Pancreas (tissue), 10 donors: ENCODE measurements at regions not wholly inside any gene's neighbourhood (a gene's known extent, or its start where the extent isn't known, plus 50 kb on each side); places are given as distances from the start of the nearest gene placed in this dataset.

Experiments
- ATAC-seq, 4 donors: fragments of 200-7000 bp; cut with Tn5 transposase; one replicate each; pipeline versions ENCODE4 v1.8.0 to v1.9.1; 2020; ENCODE audit warnings: mild to moderate bottlenecking in 4 of 4, moderate library complexity in 4 of 4
- DNase-seq, 6 donors: peaks; one replicate each; pipeline ENCODE4 v3.0.0-alpha.2; 2020
- FAIRE-seq: peaks from 2 replicates; lab custom pipeline; 2012; peaks lifted over from hg19 to GRCh38; lab: Jason Lieb, UNC
- H3K27ac ChIP-seq, 4 donors: fragments of 200-600 bp; sonication (generic); 1 replicate in 3 of 4; 2 replicates in 1 of 4; pipeline versions ENCODE4 v1.5.0 to v1.8.0; 2020
- H3K27me3 ChIP-seq, 4 donors: fragments of 200-600 bp; one replicate each; pipeline ENCODE4 v1.8.0; 2021
- H3K36me3 ChIP-seq, 3 donors: fragments of 200-600 bp; sonication (generic) in 1 of 3; one replicate each; pipeline versions ENCODE4 v1.5.0 to v1.8.0; 2020 to 2021
- H3K4me1 ChIP-seq, 3 donors: fragments of 200-600 bp; one replicate each; pipeline ENCODE4 v1.8.0; 2021
- H3K4me3 ChIP-seq, 4 donors: fragments of 200-600 bp; sonication (generic) in 2 of 4; one replicate each; pipeline versions ENCODE4 v1.5.0 to v1.8.0; 2020 to 2021
- H3K9me3 ChIP-seq, 4 donors: fragments of 200-600 bp; one replicate each; pipeline ENCODE4 v1.8.0; 2021
- CTCF ChIP-seq, 4 donors: fragments of 200-600 bp; sonication (generic) in 3 of 4; IDR thresholded peaks; one replicate each; pipeline versions ENCODE4 v1.5.0 to v1.8.0; 2021; ENCODE audit warnings: antibody characterized with exemption in 4 of 4
- WGBS, 2 donors: extraction: QIAGEN DNeasy Blood & Tissue Kit; methylation state at CpG; one replicate each; pipeline ENCODE4 v1.1.7; 2013; 5-methylcytosine and 5-hydroxymethylcytosine counted together
- intact Hi-C, 3 donors: fragments of 100-400 bp; cut with DNase I; formaldehyde crosslinking; loops; one replicate each; pipeline versions ENCODE4 v1.11.1 to v1.14.2; 2022
- donor health status: healthy with polysubstance abuse.
- donor health status: DM: no; HTN: no; CAD: no; lungs with moderate emphysema.
- donor health status: DM: no; HTN: no; CAD: no.
- donor health status: control.
- donor health status: control.
- donor health status: Bipolar disorder and iron deficiency.
- donor health status: DM: yes; HTN: yes; CAD: no.
- donor health status: DM: no; HTN: no; CAD: no.
- donor health status: DM: no; HTN: no; CAD: no.
- donor health status: DM: yes; HTN: yes; CAD: no.

GRCh38 chr18:14924226-14924625 lies 176.3 kb downstream of the ANKRD30B start:
- DNase-seq (no peak), FAIRE-seq (no peak), ATAC-seq (no peak)
- WGBS, 2 donors = 75 to 87% methylated on average over 4 of the region's 4 CpGs
- intact Hi-C loops = no loop called here
- Histone ChIP-seq H3K27me3 (no peaks in the 10 kb centered on the region), H3K4me3 (no peak overlapping the region), H3K9me3 (no peaks in the 10 kb centered on the region), H3K36me3 (no peaks in the 10 kb centered on the region), H3K4me1 (no peaks in the 10 kb centered on the region), H3K27ac (no peak overlapping the region)
- no peak for TF ChIP-seq CTCF (IDR thresholded peaks at IDR 0.05)

GRCh38 chr18:14925281-14925709 lies 177.3 kb downstream of the ANKRD30B start:
- DNase-seq = no peak
- ATAC-seq = peak in 1 of 4 donors; percentile 12
- H3K36me3 ChIP-seq = no peaks in the 10 kb centered on the region
- H3K27ac ChIP-seq = no peak overlapping the region
- no peak overlapping the region for H3K4me3 ChIP-seq
- H3K4me1 ChIP-seq = no peaks in the 10 kb centered on the region
- no peak for TF ChIP-seq CTCF (IDR thresholded peaks at IDR 0.05)
- no peaks in the 10 kb centered on the region for H3K27me3 ChIP-seq
- intact Hi-C loops = no loop called here
- FAIRE-seq = no peak
- H3K9me3 ChIP-seq = no peaks in the 10 kb centered on the region
- 65 to 72% methylated on average over 3 of the region's 3 CpGs for WGBS, 2 donors

GRCh38 chr18:14927701-14928100 lies 179.7 kb downstream of the ANKRD30B start:
- no peak for TF ChIP-seq CTCF (IDR thresholded peaks at IDR 0.05)
- intact Hi-C loops = no loop called here
- WGBS, 2 donors = 54 to 66% methylated on average over 3 of the region's 3 CpGs

GRCh38 chr18:14928396-14928795 lies 180.4 kb downstream of the ANKRD30B start:
- Histone ChIP-seq H3K9me3 (no peaks in the 10 kb centered on the region), H3K27me3 (no peaks in the 10 kb centered on the region), H3K36me3 (no peaks in the 10 kb centered on the region), H3K27ac (no peak overlapping the region), H3K4me1 (no peaks in the 10 kb centered on the region), H3K4me3 (no peak overlapping the region)
- DNase-seq (no peak), ATAC-seq (no peak), FAIRE-seq (no peak)
- intact Hi-C loops = no loop called here
- 61 to 76% methylated on average over 6 of the region's 6 CpGs for WGBS, 2 donors
- no peak for TF ChIP-seq CTCF (IDR thresholded peaks at IDR 0.05)

More at GRCh38 chr18:14927701-14928100, 179.7 kb downstream of the ANKRD30B start:
- H3K36me3 ChIP-seq = no peaks in the 10 kb centered on the region
- no peak for DNase-seq
- no peaks in the 10 kb centered on the region for H3K9me3 ChIP-seq
- FAIRE-seq = no peak
- no peak overlapping the region for H3K4me3 ChIP-seq
- ATAC-seq = no peak
- H3K4me1 ChIP-seq = no peaks in the 10 kb centered on the region
- H3K27me3 ChIP-seq = no peaks in the 10 kb centered on the region
- H3K27ac ChIP-seq = no peak overlapping the region

GRCh38 chr18:14930076-14930475 lies 182.1 kb downstream of the ANKRD30B start:
- H3K9me3 ChIP-seq = no peaks in the 10 kb centered on the region
- WGBS, 2 donors = 60 to 62% methylated on average over 3 of the region's 3 CpGs
- DNase-seq (no peak), FAIRE-seq (no peak), ATAC-seq (no peak)
- intact Hi-C loops = no loop called here
- H3K27ac ChIP-seq = no peak overlapping the region
- TF ChIP-seq CTCF (IDR thresholded peaks at IDR 0.05) = no peak
- H3K36me3 ChIP-seq = no peaks in the 10 kb centered on the region
- H3K4me3 ChIP-seq = no peak overlapping the region
- no peaks in the 10 kb centered on the region for H3K4me1 ChIP-seq
- no peaks in the 10 kb centered on the region for H3K27me3 ChIP-seq
